ENCODE measurements at regions not wholly inside any gene's neighbourhood (a gene's known extent, or its start where the extent isn't known, plus 50 kb on each side); places are given as distances from the start of the nearest gene placed in this dataset.

DNA sequence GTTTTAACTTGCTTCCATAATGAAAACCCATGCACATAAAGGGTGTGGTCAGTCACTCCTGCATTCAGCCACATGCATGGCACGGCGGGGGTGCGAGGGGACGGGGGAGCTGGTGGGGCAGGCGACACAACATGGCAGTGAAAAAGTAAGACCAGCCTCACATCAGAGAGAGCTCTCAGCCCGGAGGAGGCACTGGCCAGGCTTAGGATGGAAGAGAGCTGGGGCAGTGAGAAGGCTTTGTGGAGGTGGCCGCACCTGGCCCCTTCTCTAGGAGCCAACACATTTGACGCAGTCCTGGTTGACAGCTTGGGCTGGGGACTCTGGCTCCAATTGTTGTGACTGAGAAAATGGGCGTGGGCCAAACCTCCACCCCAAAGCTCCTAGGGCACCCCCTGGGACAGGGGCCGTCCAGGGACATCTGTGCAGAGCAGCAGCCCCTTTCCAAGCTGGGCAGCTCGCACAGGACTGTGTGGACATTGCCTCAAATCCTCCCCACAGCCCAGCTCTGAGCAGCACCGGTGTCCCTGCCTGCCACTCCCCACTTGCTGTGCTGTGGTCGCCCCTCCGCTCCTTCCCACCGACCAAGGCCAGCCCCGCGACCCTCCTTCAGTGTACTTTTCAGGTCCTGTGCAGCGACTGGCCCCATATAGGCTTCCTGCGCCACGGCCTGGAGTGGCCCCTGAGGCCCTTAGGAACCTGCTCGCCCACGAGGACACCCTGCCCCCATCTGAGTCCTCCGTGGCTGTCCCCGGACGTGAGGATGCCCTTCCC is 126.0 kb upstream of the IQSEC1 start:
- DNase-seq (ENCODE audit: low spot score), result no peak
- Histone ChIP-seq H3K4me1 (ENCODE audit: insufficient read depth, low read length, poor library complexity, severe bottlenecking) (peaks cover 19% of the 10 kb centered on the region), H3K9me2 (ENCODE audit: insufficient read depth, low read length) (no peaks in the 10 kb centered on the region), H4K20me1 (ENCODE audit: insufficient read depth, low read length) (no peaks in the 10 kb centered on the region), H3K4me3 (ENCODE audit: low read depth, low read length, poor library complexity, severe bottlenecking) (no peak overlapping the region), H2AFZ (ENCODE audit: low read length) (no peak overlapping the region), H3K27ac (ENCODE audit: low read depth, low read length, poor library complexity, severe bottlenecking) (no peak overlapping the region), H3K9me3 (ENCODE audit: low read length) (no peaks in the 10 kb centered on the region), H3K36me3 (ENCODE audit: insufficient read depth, low read length) (no peaks in the 10 kb centered on the region), H3K4me2 (ENCODE audit: low read length) (no peak overlapping the region), H3K79me2 (ENCODE audit: insufficient read depth, low read depth, low read length) (no peaks in the 10 kb centered on the region)
- BruUV-seq (replicated peaks), result no TSS peak
- CTCF ChIA-PET (ENCODE audit: unreplicated experiment), result interaction anchor here (0.6 kb wide), 1 partner anchor 296 kb away, joined by 5 read pairs; no protein-coding TSS in a partner anchor
- POLR2A ChIA-PET, result no interaction called here
- intact Hi-C loops (cut with micrococcal nuclease; ENCODE audit: unreplicated experiment), result no loop called here
- TF ChIP-seq CTCF (conservative IDR thresholded peaks at IDR 0.05; ENCODE audit: low read length) (no peak), EZH2phosphoT487 (IDR thresholded peaks at IDR 0.05; ENCODE audit: borderline replicate concordance, low read depth, low read length) (no peak)

GRCh38 chr3:13198264-13198879 is 125.1 kb upstream of the IQSEC1 start:
- POLR2A ChIA-PET, result no interaction called here
- Histone ChIP-seq H3K4me3 (ENCODE audit: low read depth, low read length, poor library complexity, severe bottlenecking) (no peak overlapping the region), H3K9me3 (ENCODE audit: low read length) (no peaks in the 10 kb centered on the region), H4K20me1 (ENCODE audit: insufficient read depth, low read length) (no peaks in the 10 kb centered on the region), H3K4me2 (ENCODE audit: low read length) (no peak overlapping the region), H3K4me1 (ENCODE audit: insufficient read depth, low read length, poor library complexity, severe bottlenecking) (peaks cover 19% of the 10 kb centered on the region), H3K27ac (ENCODE audit: low read depth, low read length, poor library complexity, severe bottlenecking) (no peak overlapping the region), H3K9me2 (ENCODE audit: insufficient read depth, low read length) (no peaks in the 10 kb centered on the region), H2AFZ (ENCODE audit: low read length) (no peak overlapping the region), H3K79me2 (ENCODE audit: insufficient read depth, low read depth, low read length) (no peaks in the 10 kb centered on the region), H3K36me3 (ENCODE audit: insufficient read depth, low read length) (no peaks in the 10 kb centered on the region)
- intact Hi-C loops (cut with micrococcal nuclease; ENCODE audit: unreplicated experiment), result no loop called here
- CTCF ChIA-PET (ENCODE audit: unreplicated experiment), result interaction anchor here (0.6 kb wide), 1 partner anchor 44 kb away, joined by 4 read pairs; no protein-coding TSS in a partner anchor
- DNase-seq (ENCODE audit: low spot score), result no peak
- BruUV-seq (replicated peaks), result no TSS peak
- TF ChIP-seq EZH2phosphoT487 (IDR thresholded peaks at IDR 0.05; ENCODE audit: borderline replicate concordance, low read depth, low read length), result no peak
- TF ChIP-seq CTCF (conservative IDR thresholded peaks at IDR 0.05; ENCODE audit: low read length), result no peak

GRCh38 chr3:13197795-13198194 is 124.6 kb upstream of the IQSEC1 start:
- Histone ChIP-seq H3K4me1 (ENCODE audit: insufficient read depth, low read length, poor library complexity, severe bottlenecking) (peaks cover 19% of the 10 kb centered on the region), H3K27ac (ENCODE audit: low read depth, low read length, poor library complexity, severe bottlenecking) (no peak overlapping the region), H2AFZ (ENCODE audit: low read length) (no peak overlapping the region), H4K20me1 (ENCODE audit: insufficient read depth, low read length) (no peaks in the 10 kb centered on the region), H3K36me3 (ENCODE audit: insufficient read depth, low read length) (no peaks in the 10 kb centered on the region), H3K4me2 (ENCODE audit: low read length) (no peak overlapping the region), H3K9me3 (ENCODE audit: low read length) (no peaks in the 10 kb centered on the region), H3K4me3 (ENCODE audit: low read depth, low read length, poor library complexity, severe bottlenecking) (no peak overlapping the region), H3K9me2 (ENCODE audit: insufficient read depth, low read length) (no peaks in the 10 kb centered on the region), H3K79me2 (ENCODE audit: insufficient read depth, low read depth, low read length) (no peaks in the 10 kb centered on the region)
- ChIA-PET POLR2A (no interaction called here), CTCF (ENCODE audit: unreplicated experiment) (interaction anchor here (0.6 kb wide), 1 partner anchor 44 kb away, joined by 4 read pairs; no protein-coding TSS in a partner anchor)
- no TSS peak for BruUV-seq (replicated peaks)
- DNase-seq (ENCODE audit: low spot score), result no peak
- TF ChIP-seq CTCF (conservative IDR thresholded peaks at IDR 0.05; ENCODE audit: low read length) (no peak), EZH2phosphoT487 (IDR thresholded peaks at IDR 0.05; ENCODE audit: borderline replicate concordance, low read depth, low read length) (no peak)
- intact Hi-C loops (cut with micrococcal nuclease; ENCODE audit: unreplicated experiment), result no loop called here

Data from OCI-LY7 (cell line).